ENCODE measurements at regions not wholly inside any gene's neighbourhood (a gene's known extent, or its start where the extent isn't known, plus 50 kb on each side); places are given as distances from the start of the nearest gene placed in this dataset.

- H3K79me2 ChIP-seq (ENCODE audit: control insufficient read depth, insufficient read depth, low read length), result no peaks in the 10 kb centered on the region
- DNase-seq (ENCODE audit: low read depth, low spot score), result no peak
- BruUV-seq (replicated peaks), result no TSS peak
- intact Hi-C loops (cut with micrococcal nuclease), result no loop called here
- no peak for FAIRE-seq
- H3K9ac ChIP-seq (replicated peaks; ENCODE audit: extremely low read depth, insufficient read depth, low read length), result no peak overlapping the region
- TF ChIP-seq GATA2 (IDR thresholded peaks at IDR 0.05; ENCODE audit: insufficient read depth, insufficient read length, low read depth, low read length) (no peak), MAX (IDR thresholded peaks at IDR 0.05; ENCODE audit: insufficient read depth, insufficient read length) (no peak), EZH2 (IDR thresholded peaks at IDR 0.05; ENCODE audit: borderline replicate concordance, low read depth, low read length, severe bottlenecking) (no peak), MYC (IDR thresholded peaks at IDR 0.05; ENCODE audit: low read depth, low read length) (no peak), POLR2A (IDR thresholded peaks at IDR 0.05; ENCODE audit: low read depth, low read length) (no peak), FOS (IDR thresholded peaks at IDR 0.05; ENCODE audit: borderline replicate concordance, insufficient read depth, low read length) (no peak), POLR2AphosphoS5 (IDR thresholded peaks at IDR 0.05; ENCODE audit: insufficient read depth, low read depth, low read length) (no peak), JUN (IDR thresholded peaks at IDR 0.05; ENCODE audit: borderline replicate concordance, insufficient read depth, insufficient read length, low read depth) (no peak), CTCF (IDR thresholded peaks at IDR 0.05; ENCODE audit: extremely low read depth in 1 of 2, insufficient read depth in 1 of 2, low read depth in 1 of 2, low read length in 2 of 2) (no peak)
- H3K27me3 ChIP-seq (ENCODE audit: control insufficient read depth in 2 of 2, insufficient read depth in 2 of 2, low read length in 2 of 2), result no peaks in the 10 kb centered on the region
- no peak overlapping the region for H2AFZ ChIP-seq (ENCODE audit: low read depth, low read length)
- no peaks in the 10 kb centered on the region for H3K9me1 ChIP-seq (replicated peaks; ENCODE audit: control insufficient read depth, extremely low read depth, insufficient read depth, low read length)
- no peaks in the 10 kb centered on the region for H3K36me3 ChIP-seq (ENCODE audit: control insufficient read depth in 2 of 2, extremely low read depth in 1 of 2, insufficient read depth in 2 of 2, low read length in 2 of 2)
- no peak overlapping the region for H3K4me3 ChIP-seq (replicated peaks in 1 of 3; ENCODE audit: insufficient read depth in 1 of 3, low read depth in 1 of 3, low read length in 3 of 3)
- H3K4me2 ChIP-seq (ENCODE audit: insufficient read depth, low read length), result no peak overlapping the region
- H3K9me3 ChIP-seq (replicated peaks; ENCODE audit: control insufficient read depth, insufficient read depth, low read length), result no peaks in the 10 kb centered on the region
- no peaks in the 10 kb centered on the region for H4K20me1 ChIP-seq (replicated peaks; ENCODE audit: control insufficient read depth, extremely low read depth, insufficient read depth, low read length)
- ChIA-PET POLR2A (no interaction called here), CTCF (no interaction called here)
- dilution Hi-C loops (cut with MboI; ENCODE audit: extremely low pct_ligation_motif_present, low sequenced_read_pairs), result no loop called here
- H3K27ac ChIP-seq (ENCODE audit: insufficient read depth, low read depth, low read length), result no peak overlapping the region
- H3K4me1 ChIP-seq (ENCODE audit: control insufficient read depth, extremely low read depth, insufficient read depth, low read length), result no peaks in the 10 kb centered on the region
Observed at GRCh38 chr5:155732587-155733376, 594.2 kb upstream of the SGCD start.

Data from endothelial cell of umbilical vein (primary cell).